Activated CD4-positive, alpha-beta memory T cell treated with anti-CD3 and anti-CD28 coated beads, Interleukin-2, amount 10 ng/mL, durations not matched to agents 7 days and 5 days (primary cell): ENCODE measurements at regions not wholly inside any gene's neighbourhood (a gene's known extent, or its start where the extent isn't known, plus 50 kb on each side); places are given as distances from the start of the nearest gene placed in this dataset.

ENCODE experiments used
- CTCF ChIA-PET: fragments of 350-600 bp; sonication (Branson Sonifier 250); formaldehyde crosslinking; loops from one replicate; lab custom pipeline; 2021; ENCODE audit warnings: antibody characterized with exemption, inconsistent platforms; lab: Charles Lee
- POLR2A ChIA-PET: fragments of 350-600 bp; sonication (Branson Sonifier 250); formaldehyde crosslinking; loops from one replicate; lab custom pipeline; 2021; ENCODE audit warnings: antibody characterized with exemption; lab: Charles Lee
- DNase-seq: peaks from one replicate; pipeline ENCODE4 v3.0.0-alpha.2; 2020
- H3K27ac Mint-ChIP-seq: one replicate; pipeline ENCODE4 v1.8.0; 2021; ENCODE audit warnings: mild to moderate bottlenecking, mixed read lengths
- H3K27me3 Mint-ChIP-seq: one replicate; pipeline ENCODE4 v1.8.0; 2021; ENCODE audit warnings: mixed read lengths
- H3K36me3 Mint-ChIP-seq: one replicate; pipeline ENCODE4 v1.8.0; 2021; ENCODE audit warnings: low read depth, mixed read lengths
- H3K4me1 Mint-ChIP-seq: one replicate; pipeline ENCODE4 v1.8.0; 2021; ENCODE audit warnings: mixed read lengths
- H3K4me3 Mint-ChIP-seq: one replicate; pipeline ENCODE4 v1.8.0; 2021; ENCODE audit warnings: mild to moderate bottlenecking, mixed read lengths
- H3K9me3 Mint-ChIP-seq: one replicate; pipeline ENCODE4 v1.8.0; 2021; ENCODE audit warnings: mixed read lengths

DNA sequence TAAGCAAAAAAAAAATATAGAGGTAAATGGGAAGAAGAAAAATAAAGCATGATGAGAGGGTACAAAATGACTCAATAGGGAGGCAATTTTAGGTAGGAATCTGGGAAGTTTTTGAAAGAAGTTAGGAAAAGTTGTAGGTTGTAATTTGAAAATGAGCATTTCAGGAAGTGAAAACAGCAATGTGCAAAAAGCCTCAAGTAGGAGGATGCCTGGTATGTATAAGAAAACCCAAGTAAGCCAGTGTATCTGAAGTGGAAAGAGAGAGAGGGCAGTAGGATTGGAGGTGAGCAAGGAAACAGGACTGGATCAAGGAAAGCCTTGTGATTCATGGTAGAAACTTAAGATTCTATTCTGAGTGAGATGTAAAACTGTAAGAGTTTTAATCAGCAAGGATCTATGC, 121.6 kb upstream of the SPRY2 start:
- DNase-seq, result no peak
- Mint-ChIP-seq H3K27ac (no peak overlapping the region), H3K4me3 (no peak overlapping the region), H3K4me1 (no peaks in the 10 kb centered on the region), H3K9me3 (no peaks in the 10 kb centered on the region), H3K27me3 (no peaks in the 10 kb centered on the region), H3K36me3 (no peaks in the 10 kb centered on the region)
- POLR2A ChIA-PET, result no interaction called here
- CTCF ChIA-PET, result no interaction called here

DNA sequence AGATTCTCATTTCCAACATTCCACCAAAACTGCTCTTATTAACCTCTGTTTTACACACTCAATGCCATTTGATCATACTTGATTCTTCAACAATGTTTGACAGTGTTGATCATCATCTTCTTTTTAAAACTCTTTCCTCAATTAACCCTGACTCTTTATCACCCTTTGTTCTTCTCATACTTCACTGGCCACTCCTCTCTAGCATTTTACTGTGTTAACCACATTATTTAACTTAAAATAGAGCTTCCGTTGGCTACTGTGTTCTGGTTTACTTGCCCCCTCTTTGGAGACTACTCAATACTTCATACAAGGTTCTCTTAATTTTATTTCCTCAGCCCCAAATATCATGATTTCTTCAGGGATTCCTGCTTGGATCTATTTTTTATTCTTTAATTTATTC, 121.1 kb upstream of the SPRY2 start:
- no peak for DNase-seq
- H3K4me1 Mint-ChIP-seq, result no peaks in the 10 kb centered on the region
- ChIA-PET CTCF (no interaction called here), POLR2A (no interaction called here)
- no peak overlapping the region for H3K27ac Mint-ChIP-seq
- no peaks in the 10 kb centered on the region for H3K27me3 Mint-ChIP-seq
- no peaks in the 10 kb centered on the region for H3K9me3 Mint-ChIP-seq
- no peak overlapping the region for H3K4me3 Mint-ChIP-seq
- no peaks in the 10 kb centered on the region for H3K36me3 Mint-ChIP-seq

DNA sequence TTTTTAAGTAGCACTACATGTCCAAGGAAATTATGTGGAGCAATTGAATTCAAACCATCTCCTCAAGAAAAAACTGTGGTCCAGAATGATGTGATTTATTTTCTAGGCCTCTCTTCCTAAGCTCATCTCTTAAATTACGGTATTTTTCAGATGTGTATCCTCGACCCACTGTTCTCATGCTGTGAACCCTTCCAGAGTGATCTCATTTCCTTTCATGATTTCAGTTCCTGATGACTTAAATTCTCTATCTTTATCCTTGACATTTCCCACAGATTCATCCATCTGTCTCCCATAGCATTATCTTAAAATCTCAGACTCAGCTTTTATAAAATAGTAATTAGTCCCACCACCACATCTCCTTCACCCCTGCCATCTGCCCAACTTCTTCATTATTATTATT, 117.6 kb upstream of the SPRY2 start:
- no peak for DNase-seq
- ChIA-PET POLR2A (no interaction called here), CTCF (no interaction called here)
- H3K27ac Mint-ChIP-seq, result no peak overlapping the region
- no peaks in the 10 kb centered on the region for H3K36me3 Mint-ChIP-seq
- no peaks in the 10 kb centered on the region for H3K4me1 Mint-ChIP-seq
- H3K27me3 Mint-ChIP-seq, result no peaks in the 10 kb centered on the region
- peaks cover 3% of the 10 kb centered on the region for H3K9me3 Mint-ChIP-seq
- no peak overlapping the region for H3K4me3 Mint-ChIP-seq

GRCh38 chr13:80454245-80454644, 113.3 kb upstream of the SPRY2 start:
- ChIA-PET POLR2A (no interaction called here), CTCF (no interaction called here)
- Mint-ChIP-seq H3K4me1 (no peaks in the 10 kb centered on the region), H3K27me3 (no peaks in the 10 kb centered on the region), H3K27ac (no peak overlapping the region), H3K4me3 (no peak overlapping the region), H3K9me3 (peaks cover 5% of the 10 kb centered on the region), H3K36me3 (no peaks in the 10 kb centered on the region)
- no peak for DNase-seq

DNA sequence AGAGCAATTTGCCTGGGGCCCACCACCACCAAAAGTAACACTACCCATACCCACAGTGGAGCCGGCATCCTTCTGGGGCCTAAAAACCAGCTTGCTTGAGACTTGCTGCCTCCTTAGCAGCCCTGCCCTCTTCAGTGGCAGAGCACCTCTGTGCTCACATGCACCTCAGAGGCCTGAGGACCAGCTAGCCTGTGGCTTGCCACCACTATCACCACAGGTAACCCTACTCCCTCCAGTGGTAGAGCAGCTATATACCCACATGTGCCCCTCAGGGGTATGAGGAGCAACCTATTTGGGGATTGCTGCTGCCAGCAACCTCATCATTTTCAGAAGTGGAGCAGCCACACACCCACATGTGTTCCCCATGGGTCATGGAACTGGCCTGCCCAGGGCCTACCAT, 111.4 kb upstream of the SPRY2 start:
- DNase-seq, result no peak
- ChIA-PET CTCF (no interaction called here), POLR2A (no interaction called here)
- Mint-ChIP-seq H3K9me3 (peaks cover 5% of the 10 kb centered on the region), H3K36me3 (no peaks in the 10 kb centered on the region), H3K4me1 (no peaks in the 10 kb centered on the region), H3K4me3 (no peak overlapping the region), H3K27me3 (no peaks in the 10 kb centered on the region), H3K27ac (no peak overlapping the region)

DNA sequence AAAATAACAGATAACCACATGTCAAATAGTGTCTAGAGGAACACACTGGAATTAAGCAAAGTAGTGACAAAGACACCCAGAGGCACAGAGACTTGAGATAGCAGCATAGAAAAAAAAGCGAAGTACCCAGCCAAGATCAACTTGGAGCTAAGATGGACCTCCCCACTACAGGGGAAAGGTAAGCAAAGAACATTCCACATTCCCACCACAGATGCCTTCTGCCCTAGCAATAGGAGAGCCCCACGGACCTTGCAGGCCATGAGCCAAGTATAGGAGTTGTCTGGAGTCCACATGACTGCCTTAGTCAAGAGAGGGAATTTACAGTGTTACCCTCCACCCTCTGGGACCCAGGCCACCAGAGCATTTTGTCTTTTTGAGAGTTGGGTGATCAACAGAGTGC, 110.7 kb upstream of the SPRY2 start:
- POLR2A ChIA-PET, result no interaction called here

DNA sequence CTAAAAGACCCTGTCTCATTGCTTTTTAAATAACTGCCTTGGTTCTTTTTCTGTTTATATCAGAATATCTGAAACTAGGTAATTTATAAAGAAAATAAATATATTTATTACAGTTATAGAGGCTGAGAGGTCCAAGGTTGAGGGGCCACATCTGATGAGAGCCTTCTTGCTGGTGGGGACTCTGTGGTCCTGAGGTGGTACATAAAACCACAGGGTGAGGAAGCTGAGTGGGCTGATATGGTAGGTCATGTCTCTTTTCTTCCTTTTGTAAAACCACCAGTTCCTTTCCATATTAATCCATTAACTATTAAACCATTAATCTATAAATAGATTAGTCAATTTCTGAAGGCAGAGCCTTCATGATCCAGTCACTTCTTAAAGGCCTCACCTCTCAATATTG, 109.5 kb upstream of the SPRY2 start:
- ChIA-PET POLR2A (no interaction called here), CTCF (no interaction called here)
- DNase-seq, result no peak
- Mint-ChIP-seq H3K36me3 (no peaks in the 10 kb centered on the region), H3K27me3 (no peaks in the 10 kb centered on the region), H3K27ac (no peak overlapping the region), H3K4me1 (no peaks in the 10 kb centered on the region), H3K9me3 (peaks cover 5% of the 10 kb centered on the region), H3K4me3 (no peak overlapping the region)

More for the DNA sequence above, 110.7 kb upstream of the SPRY2 start:
- CTCF ChIA-PET, result no interaction called here
- no peak for DNase-seq
- H3K27me3 Mint-ChIP-seq, result no peaks in the 10 kb centered on the region
- H3K27ac Mint-ChIP-seq, result no peak overlapping the region
- no peak overlapping the region for H3K4me3 Mint-ChIP-seq
- H3K4me1 Mint-ChIP-seq, result no peaks in the 10 kb centered on the region
- H3K9me3 Mint-ChIP-seq, result peaks cover 5% of the 10 kb centered on the region
- H3K36me3 Mint-ChIP-seq, result no peaks in the 10 kb centered on the region

DNA sequence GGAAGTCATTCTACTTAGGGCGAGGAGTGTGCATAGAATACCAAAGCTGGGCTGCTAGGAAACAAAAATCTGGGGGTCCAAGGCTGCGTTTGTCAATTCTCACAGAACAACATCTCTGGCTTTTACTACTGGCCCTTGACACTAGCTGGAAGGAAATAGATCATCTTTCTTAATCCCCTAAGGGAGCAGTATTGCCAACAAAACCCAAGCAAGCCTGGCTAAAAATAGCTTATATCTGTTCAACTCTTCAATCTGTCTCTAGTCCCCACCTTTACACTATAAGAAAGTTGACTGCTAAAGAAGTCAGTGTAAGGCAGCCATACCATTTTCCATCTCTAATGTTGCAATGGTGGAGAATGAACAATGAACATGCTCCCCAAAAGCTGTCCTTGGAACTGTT, 107.8 kb upstream of the SPRY2 start:
- H3K27ac Mint-ChIP-seq, result no peak overlapping the region
- H3K4me3 Mint-ChIP-seq, result no peak overlapping the region
- POLR2A ChIA-PET, result no interaction called here
- H3K36me3 Mint-ChIP-seq, result no peaks in the 10 kb centered on the region
- H3K9me3 Mint-ChIP-seq, result peaks cover 2% of the 10 kb centered on the region
- CTCF ChIA-PET, result no interaction called here
- no peaks in the 10 kb centered on the region for H3K4me1 Mint-ChIP-seq
- H3K27me3 Mint-ChIP-seq, result no peaks in the 10 kb centered on the region
- DNase-seq, result no peak

- Mint-ChIP-seq H3K4me1 (no peaks in the 10 kb centered on the region), H3K27me3 (no peaks in the 10 kb centered on the region), H3K27ac (no peak overlapping the region), H3K9me3 (peaks cover 2% of the 10 kb centered on the region), H3K36me3 (no peaks in the 10 kb centered on the region), H3K4me3 (no peak overlapping the region)
- ChIA-PET POLR2A (no interaction called here), CTCF (no interaction called here)
- no peak for DNase-seq
These were observed 106.8 kb upstream of the SPRY2 start for GRCh38 chr13:80447747-80448146.

GRCh38 chr13:80444240-80445015, 103.5 kb upstream of the SPRY2 start:
- DNase-seq, result no peak
- Mint-ChIP-seq H3K27ac (no peak overlapping the region), H3K36me3 (no peaks in the 10 kb centered on the region), H3K4me1 (no peaks in the 10 kb centered on the region), H3K4me3 (no peak overlapping the region), H3K27me3 (no peaks in the 10 kb centered on the region), H3K9me3 (no peaks in the 10 kb centered on the region)
- ChIA-PET CTCF (interaction anchor here (0.6 kb wide), 1 partner anchor 32 kb away, joined by 3 read pairs; no protein-coding TSS in a partner anchor), POLR2A (no interaction called here)

- no peaks in the 10 kb centered on the region for H3K4me1 Mint-ChIP-seq
- H3K4me3 Mint-ChIP-seq, result no peak overlapping the region
- no peak for DNase-seq
- CTCF ChIA-PET, result no interaction called here
- no peak overlapping the region for H3K27ac Mint-ChIP-seq
- H3K27me3 Mint-ChIP-seq, result no peaks in the 10 kb centered on the region
- H3K9me3 Mint-ChIP-seq, result no peaks in the 10 kb centered on the region
- POLR2A ChIA-PET, result no interaction called here
- no peaks in the 10 kb centered on the region for H3K36me3 Mint-ChIP-seq
These were observed 101.7 kb upstream of the SPRY2 start for GRCh38 chr13:80442609-80443008.

DNA sequence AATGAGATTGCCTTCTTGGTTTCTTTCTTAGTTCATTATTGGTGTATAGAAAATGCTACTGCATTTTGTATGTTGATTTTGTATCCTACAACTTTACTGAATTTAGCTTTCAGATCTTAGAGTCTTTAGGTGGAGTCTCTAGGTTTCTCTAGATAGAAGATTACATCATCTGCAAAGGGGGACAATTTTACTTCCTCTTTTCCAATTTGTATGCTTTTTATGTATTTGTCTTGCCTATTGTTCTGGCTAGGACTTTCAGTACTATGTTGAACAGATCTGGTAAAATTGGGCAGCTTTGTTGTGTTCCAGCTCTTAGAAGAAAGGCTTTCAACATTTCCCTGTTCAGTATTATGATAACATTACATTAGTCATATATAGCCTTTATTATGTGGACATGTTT, 101.0 kb upstream of the SPRY2 start:
- Mint-ChIP-seq H3K4me3 (no peak overlapping the region), H3K27me3 (no peaks in the 10 kb centered on the region), H3K4me1 (no peaks in the 10 kb centered on the region), H3K36me3 (no peaks in the 10 kb centered on the region), H3K27ac (no peak overlapping the region), H3K9me3 (no peaks in the 10 kb centered on the region)
- DNase-seq, result no peak
- CTCF ChIA-PET, result no interaction called here
- POLR2A ChIA-PET, result no interaction called here

DNA sequence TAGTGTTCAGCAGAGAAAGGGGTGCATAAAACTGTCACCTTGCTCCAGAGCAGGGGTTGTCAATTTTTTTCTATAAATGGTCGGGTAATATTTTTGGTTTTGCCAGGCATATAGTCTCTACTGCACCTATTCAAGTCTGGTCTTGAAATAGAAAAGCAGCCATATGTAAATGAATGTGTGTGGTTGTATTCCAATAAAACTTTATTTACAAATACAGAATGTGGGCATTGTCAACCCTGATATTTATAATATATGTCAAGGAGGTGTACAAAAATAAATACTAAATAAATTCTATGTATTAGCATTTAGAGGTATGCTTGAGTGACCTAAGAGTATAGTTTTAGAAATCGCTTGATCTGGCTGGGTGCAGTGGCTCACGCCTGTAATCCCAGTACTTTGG, 97.6 kb upstream of the SPRY2 start:
- H3K4me1 Mint-ChIP-seq, result no peaks in the 10 kb centered on the region
- CTCF ChIA-PET, result no interaction called here
- no peaks in the 10 kb centered on the region for H3K36me3 Mint-ChIP-seq
- no peak overlapping the region for H3K4me3 Mint-ChIP-seq
- DNase-seq, result no peak
- no peaks in the 10 kb centered on the region for H3K27me3 Mint-ChIP-seq
- no peaks in the 10 kb centered on the region for H3K9me3 Mint-ChIP-seq
- POLR2A ChIA-PET, result no interaction called here
- no peak overlapping the region for H3K27ac Mint-ChIP-seq

DNA sequence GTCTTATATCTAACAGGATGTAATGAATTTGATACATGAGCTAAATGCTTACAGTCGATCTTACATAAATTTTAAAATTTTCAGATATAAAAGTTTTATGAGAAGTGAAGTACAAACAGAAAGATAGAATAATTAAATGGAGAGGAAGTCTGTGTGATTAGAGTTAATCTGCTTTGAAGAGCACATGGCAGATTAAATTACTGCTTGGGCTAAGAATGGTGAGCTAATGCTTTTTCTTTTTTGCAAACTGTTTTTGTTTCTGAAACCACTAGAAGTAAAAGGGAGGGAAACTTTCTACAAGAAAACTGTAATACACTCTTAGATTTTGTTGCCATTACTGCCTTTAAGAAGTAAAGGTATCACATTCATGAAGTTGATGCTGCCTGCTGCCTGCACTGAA, 96.3 kb upstream of the SPRY2 start:
- Mint-ChIP-seq H3K27ac (no peak overlapping the region), H3K9me3 (no peaks in the 10 kb centered on the region), H3K4me1 (no peaks in the 10 kb centered on the region), H3K4me3 (no peak overlapping the region), H3K27me3 (no peaks in the 10 kb centered on the region), H3K36me3 (no peaks in the 10 kb centered on the region)
- CTCF ChIA-PET, result no interaction called here
- DNase-seq, result no peak
- POLR2A ChIA-PET, result no interaction called here
